ENCODE measurements at regions not wholly inside any gene's neighbourhood (a gene's known extent, or its start where the extent isn't known, plus 50 kb on each side); places are given as distances from the start of the nearest gene placed in this dataset.

GRCh38 chrX:4690521-4690920 lies 977.1 kb upstream of the PRKX start:
- no peaks in the 10 kb centered on the region for H3K27me3 ChIP-seq (ENCODE audit: control insufficient read depth in 1 of 2, insufficient read depth in 2 of 2, low read length in 2 of 2)
- peaks cover 0 to 4% of the 10 kb centered on the region in 2 donors for H3K9me3 ChIP-seq (ENCODE audit: control insufficient read depth in 2 of 2, low read length in 2 of 2)
- H3K4me1 ChIP-seq (ENCODE audit: control insufficient read depth, insufficient read depth, low read length), result no peaks in the 10 kb centered on the region
- no peak overlapping the region for H3K4me3 ChIP-seq (ENCODE audit: low read length in 2 of 2)
- H3K36me3 ChIP-seq (ENCODE audit: control insufficient read depth in 2 of 2, insufficient read depth in 2 of 2, low read length in 2 of 2), result no peaks in the 10 kb centered on the region
- H3K27ac ChIP-seq (ENCODE audit: low read length), result no peak overlapping the region
- H3K9ac ChIP-seq (ENCODE audit: low read length in 2 of 2), result no peak overlapping the region

GRCh38 chrX:4682636-4683035 lies 969.2 kb upstream of the PRKX start:
- no peaks in the 10 kb centered on the region for H3K4me1 ChIP-seq (ENCODE audit: control insufficient read depth, insufficient read depth, low read length)
- no peak overlapping the region for H3K27ac ChIP-seq (ENCODE audit: low read length)
- H3K9ac ChIP-seq (ENCODE audit: low read length in 2 of 2), result no peak overlapping the region
- H3K4me3 ChIP-seq (ENCODE audit: low read length in 2 of 2), result no peak overlapping the region
- H3K9me3 ChIP-seq (ENCODE audit: control insufficient read depth in 2 of 2, low read length in 2 of 2), result peaks cover 0 to 3% of the 10 kb centered on the region in 2 donors
- no peaks in the 10 kb centered on the region for H3K27me3 ChIP-seq (ENCODE audit: control insufficient read depth in 1 of 2, insufficient read depth in 2 of 2, low read length in 2 of 2)
- no peaks in the 10 kb centered on the region for H3K36me3 ChIP-seq (ENCODE audit: control insufficient read depth in 2 of 2, insufficient read depth in 2 of 2, low read length in 2 of 2)

- Histone ChIP-seq H3K9ac (ENCODE audit: low read length in 2 of 2) (no peak overlapping the region), H3K27ac (ENCODE audit: low read length) (no peak overlapping the region), H3K36me3 (ENCODE audit: control insufficient read depth in 2 of 2, insufficient read depth in 2 of 2, low read length in 2 of 2) (no peaks in the 10 kb centered on the region), H3K4me3 (ENCODE audit: low read length in 2 of 2) (no peak overlapping the region), H3K4me1 (ENCODE audit: control insufficient read depth, insufficient read depth, low read length) (no peaks in the 10 kb centered on the region), H3K9me3 (ENCODE audit: control insufficient read depth in 2 of 2, low read length in 2 of 2) (no peaks in the 10 kb centered on the region), H3K27me3 (ENCODE audit: control insufficient read depth in 1 of 2, insufficient read depth in 2 of 2, low read length in 2 of 2) (no peaks in the 10 kb centered on the region)
These were observed 962.3 kb upstream of the PRKX start for GRCh38 chrX:4675686-4676300.

- Histone ChIP-seq H3K9me3 (ENCODE audit: control insufficient read depth in 2 of 2, low read length in 2 of 2) (no peaks in the 10 kb centered on the region), H3K27ac (ENCODE audit: low read length) (no peak overlapping the region), H3K9ac (ENCODE audit: low read length in 2 of 2) (no peak overlapping the region), H3K27me3 (ENCODE audit: control insufficient read depth in 1 of 2, insufficient read depth in 2 of 2, low read length in 2 of 2) (no peaks in the 10 kb centered on the region), H3K36me3 (ENCODE audit: control insufficient read depth in 2 of 2, insufficient read depth in 2 of 2, low read length in 2 of 2) (no peaks in the 10 kb centered on the region), H3K4me3 (ENCODE audit: low read length in 2 of 2) (no peak overlapping the region), H3K4me1 (ENCODE audit: control insufficient read depth, insufficient read depth, low read length) (no peaks in the 10 kb centered on the region)
These were observed 960.8 kb upstream of the PRKX start for GRCh38 chrX:4674028-4674782.

GRCh38 chrX:4671344-4671743 lies 957.9 kb upstream of the PRKX start:
- Histone ChIP-seq H3K27ac (ENCODE audit: low read length) (no peak overlapping the region), H3K4me3 (ENCODE audit: low read length in 2 of 2) (no peak overlapping the region), H3K9ac (ENCODE audit: low read length in 2 of 2) (no peak overlapping the region), H3K36me3 (ENCODE audit: control insufficient read depth in 2 of 2, insufficient read depth in 2 of 2, low read length in 2 of 2) (no peaks in the 10 kb centered on the region), H3K9me3 (ENCODE audit: control insufficient read depth in 2 of 2, low read length in 2 of 2) (no peaks in the 10 kb centered on the region), H3K27me3 (ENCODE audit: control insufficient read depth in 1 of 2, insufficient read depth in 2 of 2, low read length in 2 of 2) (no peaks in the 10 kb centered on the region), H3K4me1 (ENCODE audit: control insufficient read depth, insufficient read depth, low read length) (no peaks in the 10 kb centered on the region)

- Histone ChIP-seq H3K27me3 (ENCODE audit: control insufficient read depth in 1 of 2, insufficient read depth in 2 of 2, low read length in 2 of 2) (no peaks in the 10 kb centered on the region), H3K9ac (ENCODE audit: low read length in 2 of 2) (no peak overlapping the region), H3K4me1 (ENCODE audit: control insufficient read depth, insufficient read depth, low read length) (no peaks in the 10 kb centered on the region), H3K4me3 (ENCODE audit: low read length in 2 of 2) (no peak overlapping the region), H3K9me3 (ENCODE audit: control insufficient read depth in 2 of 2, low read length in 2 of 2) (no peaks in the 10 kb centered on the region), H3K27ac (ENCODE audit: low read length) (no peak overlapping the region), H3K36me3 (ENCODE audit: control insufficient read depth in 2 of 2, insufficient read depth in 2 of 2, low read length in 2 of 2) (no peaks in the 10 kb centered on the region)
These were observed 957.2 kb upstream of the PRKX start for GRCh38 chrX:4670606-4671005.

GRCh38 chrX:4668802-4669536 lies 955.5 kb upstream of the PRKX start:
- H3K4me1 ChIP-seq (ENCODE audit: control insufficient read depth, insufficient read depth, low read length), result no peaks in the 10 kb centered on the region
- H3K27me3 ChIP-seq (ENCODE audit: control insufficient read depth in 1 of 2, insufficient read depth in 2 of 2, low read length in 2 of 2), result no peaks in the 10 kb centered on the region
- no peak overlapping the region for H3K9ac ChIP-seq (ENCODE audit: low read length in 2 of 2)
- H3K4me3 ChIP-seq (ENCODE audit: low read length in 2 of 2), result no peak overlapping the region
- no peaks in the 10 kb centered on the region for H3K9me3 ChIP-seq (ENCODE audit: control insufficient read depth in 2 of 2, low read length in 2 of 2)
- no peak overlapping the region for H3K27ac ChIP-seq (ENCODE audit: low read length)
- no peaks in the 10 kb centered on the region for H3K36me3 ChIP-seq (ENCODE audit: control insufficient read depth in 2 of 2, insufficient read depth in 2 of 2, low read length in 2 of 2)

GRCh38 chrX:4663085-4663484 lies 949.6 kb upstream of the PRKX start:
- H3K27me3 ChIP-seq (ENCODE audit: control insufficient read depth in 1 of 2, insufficient read depth in 2 of 2, low read length in 2 of 2), result no peaks in the 10 kb centered on the region
- H3K4me3 ChIP-seq (ENCODE audit: low read length in 2 of 2), result no peak overlapping the region
- H3K9me3 ChIP-seq (ENCODE audit: control insufficient read depth in 2 of 2, low read length in 2 of 2), result peaks cover 0 to 3% of the 10 kb centered on the region in 2 donors
- no peak overlapping the region for H3K27ac ChIP-seq (ENCODE audit: low read length)
- H3K4me1 ChIP-seq (ENCODE audit: control insufficient read depth, insufficient read depth, low read length), result no peaks in the 10 kb centered on the region
- no peaks in the 10 kb centered on the region for H3K36me3 ChIP-seq (ENCODE audit: control insufficient read depth in 2 of 2, insufficient read depth in 2 of 2, low read length in 2 of 2)
- H3K9ac ChIP-seq (ENCODE audit: low read length in 2 of 2), result no peak overlapping the region

- Histone ChIP-seq H3K27me3 (ENCODE audit: control insufficient read depth in 1 of 2, insufficient read depth in 2 of 2, low read length in 2 of 2) (no peaks in the 10 kb centered on the region), H3K9ac (ENCODE audit: low read length in 2 of 2) (no peak overlapping the region), H3K36me3 (ENCODE audit: control insufficient read depth in 2 of 2, insufficient read depth in 2 of 2, low read length in 2 of 2) (no peaks in the 10 kb centered on the region), H3K9me3 (ENCODE audit: control insufficient read depth in 2 of 2, low read length in 2 of 2) (peaks cover 0 to 5% of the 10 kb centered on the region in 2 donors), H3K4me3 (ENCODE audit: low read length in 2 of 2) (no peak overlapping the region), H3K27ac (ENCODE audit: low read length) (no peak overlapping the region), H3K4me1 (ENCODE audit: control insufficient read depth, insufficient read depth, low read length) (no peaks in the 10 kb centered on the region)
These were observed 948.3 kb upstream of the PRKX start for GRCh38 chrX:4661771-4662170.

GRCh38 chrX:4656419-4656818 lies 943.0 kb upstream of the PRKX start:
- Histone ChIP-seq H3K4me1 (ENCODE audit: control insufficient read depth, insufficient read depth, low read length) (no peaks in the 10 kb centered on the region), H3K36me3 (ENCODE audit: control insufficient read depth in 2 of 2, insufficient read depth in 2 of 2, low read length in 2 of 2) (no peaks in the 10 kb centered on the region), H3K27ac (ENCODE audit: low read length) (no peak overlapping the region), H3K27me3 (ENCODE audit: control insufficient read depth in 1 of 2, insufficient read depth in 2 of 2, low read length in 2 of 2) (no peaks in the 10 kb centered on the region), H3K9me3 (ENCODE audit: control insufficient read depth in 2 of 2, low read length in 2 of 2) (peaks cover 0 to 2% of the 10 kb centered on the region in 2 donors), H3K9ac (ENCODE audit: low read length in 2 of 2) (no peak overlapping the region), H3K4me3 (ENCODE audit: low read length in 2 of 2) (no peak overlapping the region)

GRCh38 chrX:4655743-4656142 lies 942.3 kb upstream of the PRKX start:
- no peaks in the 10 kb centered on the region for H3K4me1 ChIP-seq (ENCODE audit: control insufficient read depth, insufficient read depth, low read length)
- no peaks in the 10 kb centered on the region for H3K27me3 ChIP-seq (ENCODE audit: control insufficient read depth in 1 of 2, insufficient read depth in 2 of 2, low read length in 2 of 2)
- H3K36me3 ChIP-seq (ENCODE audit: control insufficient read depth in 2 of 2, insufficient read depth in 2 of 2, low read length in 2 of 2), result no peaks in the 10 kb centered on the region
- peaks cover 0 to 2% of the 10 kb centered on the region in 2 donors for H3K9me3 ChIP-seq (ENCODE audit: control insufficient read depth in 2 of 2, low read length in 2 of 2)
- no peak overlapping the region for H3K27ac ChIP-seq (ENCODE audit: low read length)
- no peak overlapping the region for H3K4me3 ChIP-seq (ENCODE audit: low read length in 2 of 2)
- no peak overlapping the region for H3K9ac ChIP-seq (ENCODE audit: low read length in 2 of 2)

Measured in stomach smooth muscle (tissue), 2 donors.